22Rv1 (cell line): ENCODE measurements at regions not wholly inside any gene's neighbourhood (a gene's known extent, or its start where the extent isn't known, plus 50 kb on each side); places are given as distances from the start of the nearest gene placed in this dataset.

Experiments used
- CTCF ChIP-seq: fragments of 450-650 bp; IDR thresholded peaks from 2 replicates; pipeline ENCODE4 v1.5.1; 2017; ENCODE audit warnings: mild to moderate bottlenecking
- ZFX ChIP-seq: fragments of 450-650 bp; IDR thresholded peaks from 2 replicates; pipeline ENCODE4 v1.6.1; 2017; ENCODE audit warnings: antibody characterized with exemption, borderline replicate concordance

- no peak for TF ChIP-seq CTCF
- no peak for TF ChIP-seq ZFX
These were observed 103.4 kb downstream of the EDEM1 start for GRCh38 chr3:5290915-5291314.
